AG09319 (cell line): ENCODE measurements at regions not wholly inside any gene's neighbourhood (a gene's known extent, or its start where the extent isn't known, plus 50 kb on each side); places are given as distances from the start of the nearest gene placed in this dataset.

Source experiments
- DNase-seq: peaks from one replicate; pipeline ENCODE4 v3.0.0-alpha.2; 2010; ENCODE audit warnings: low read depth; ENCODE audit errors: extremely low read depth
- TF ChIP-seq, protein P1 (sequence below): IDR thresholded peaks from 2 replicates; pipeline ENCODE4 v1.5.1; 2011; ENCODE audit warnings: low read depth, mild to moderate bottlenecking, inconsistent platforms, low read length, moderate library complexity

GRCh38 chr18:43507842-43508481 lies 230.7 kb upstream of the SYT4 start:
- DNase-seq = no peak

GRCh38 chr18:43514747-43515146 lies 237.5 kb upstream of the SYT4 start:
- TF ChIP-seq, protein P1, sequence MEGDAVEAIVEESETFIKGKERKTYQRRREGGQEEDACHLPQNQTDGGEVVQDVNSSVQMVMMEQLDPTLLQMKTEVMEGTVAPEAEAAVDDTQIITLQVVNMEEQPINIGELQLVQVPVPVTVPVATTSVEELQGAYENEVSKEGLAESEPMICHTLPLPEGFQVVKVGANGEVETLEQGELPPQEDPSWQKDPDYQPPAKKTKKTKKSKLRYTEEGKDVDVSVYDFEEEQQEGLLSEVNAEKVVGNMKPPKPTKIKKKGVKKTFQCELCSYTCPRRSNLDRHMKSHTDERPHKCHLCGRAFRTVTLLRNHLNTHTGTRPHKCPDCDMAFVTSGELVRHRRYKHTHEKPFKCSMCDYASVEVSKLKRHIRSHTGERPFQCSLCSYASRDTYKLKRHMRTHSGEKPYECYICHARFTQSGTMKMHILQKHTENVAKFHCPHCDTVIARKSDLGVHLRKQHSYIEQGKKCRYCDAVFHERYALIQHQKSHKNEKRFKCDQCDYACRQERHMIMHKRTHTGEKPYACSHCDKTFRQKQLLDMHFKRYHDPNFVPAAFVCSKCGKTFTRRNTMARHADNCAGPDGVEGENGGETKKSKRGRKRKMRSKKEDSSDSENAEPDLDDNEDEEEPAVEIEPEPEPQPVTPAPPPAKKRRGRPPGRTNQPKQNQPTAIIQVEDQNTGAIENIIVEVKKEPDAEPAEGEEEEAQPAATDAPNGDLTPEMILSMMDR = no peak
- no peak for DNase-seq

More at GRCh38 chr18:43507842-43508481, 230.7 kb upstream of the SYT4 start:
- TF ChIP-seq, protein P1 = no peak

GRCh38 chr18:43515481-43515880 lies 238.2 kb upstream of the SYT4 start:
- TF ChIP-seq, protein P1 = no peak
- no peak for DNase-seq

DNA sequence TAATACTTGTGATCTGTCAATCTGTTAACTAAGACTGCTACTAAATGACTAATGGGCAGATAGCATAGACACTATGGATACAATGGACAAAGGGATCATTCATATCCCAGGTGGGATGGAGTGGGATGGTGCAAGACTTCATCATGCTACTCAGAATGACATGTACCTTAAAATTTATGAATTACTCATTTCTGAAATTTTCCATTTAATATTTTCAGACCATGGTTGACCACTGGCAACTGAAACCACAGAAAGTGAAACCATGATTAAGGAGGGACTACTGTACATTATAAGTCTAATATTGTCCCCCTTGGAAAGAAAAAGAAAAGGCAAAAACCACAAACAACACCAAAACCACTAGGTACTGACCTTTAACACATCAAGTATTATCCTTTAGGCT lies 247.0 kb upstream of the SYT4 start:
- no peak for DNase-seq
- TF ChIP-seq, protein P1 = no peak

DNA sequence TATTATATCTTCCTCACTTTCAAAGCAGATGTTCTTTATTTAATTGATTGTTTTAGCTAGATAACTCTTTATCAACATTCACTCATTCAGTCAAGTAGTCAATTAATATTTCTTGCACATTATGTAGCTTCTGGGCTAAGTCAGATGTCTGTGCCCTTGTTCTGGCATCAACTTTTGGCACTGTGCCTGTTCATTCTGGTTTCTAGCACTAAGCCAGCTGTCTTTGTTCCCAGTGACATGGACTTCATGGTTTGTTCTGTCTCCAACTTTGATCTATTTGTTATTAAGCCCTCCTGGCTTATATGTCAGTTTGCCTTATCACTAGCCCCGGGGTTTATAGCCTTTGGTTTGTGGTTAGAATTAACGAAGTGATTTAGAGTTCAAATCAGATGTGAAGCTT lies 247.9 kb upstream of the SYT4 start:
- TF ChIP-seq, protein P1 = no peak
- no peak for DNase-seq

DNA sequence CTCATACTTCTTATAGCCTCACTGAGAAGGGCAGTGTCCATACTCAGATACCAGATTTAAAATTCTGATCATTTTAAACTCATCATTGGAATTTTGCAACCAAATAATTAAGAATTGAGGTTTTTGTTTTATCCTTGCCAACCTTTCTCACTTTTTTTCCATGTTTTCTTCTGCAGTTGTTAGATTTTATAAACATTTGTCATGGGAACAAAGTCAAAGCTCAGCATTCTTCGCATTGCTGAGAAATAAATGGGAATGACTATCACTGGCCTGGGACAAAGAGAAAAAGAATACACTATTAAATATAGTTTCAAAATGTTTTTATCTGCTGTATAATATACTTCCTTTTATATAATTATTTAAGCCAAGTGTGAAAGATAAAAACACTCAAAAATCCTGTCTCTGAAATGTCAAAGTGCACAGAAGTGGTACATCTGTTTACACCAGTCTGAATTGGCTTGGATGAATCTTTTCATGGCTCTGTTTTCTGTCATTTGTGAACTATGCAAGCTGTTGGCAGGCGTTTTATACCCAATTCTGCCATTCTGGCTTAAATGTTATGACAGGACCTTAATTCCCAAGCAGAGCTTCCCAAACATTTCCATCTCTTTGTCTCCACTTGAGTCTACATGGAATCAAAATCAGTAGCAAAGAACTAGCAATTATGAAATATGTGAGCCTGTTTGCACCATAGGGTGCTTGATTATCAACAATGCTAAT lies 249.3 kb upstream of the SYT4 start:
- TF ChIP-seq, protein P1 = no peak
- DNase-seq = no peak

DNA sequence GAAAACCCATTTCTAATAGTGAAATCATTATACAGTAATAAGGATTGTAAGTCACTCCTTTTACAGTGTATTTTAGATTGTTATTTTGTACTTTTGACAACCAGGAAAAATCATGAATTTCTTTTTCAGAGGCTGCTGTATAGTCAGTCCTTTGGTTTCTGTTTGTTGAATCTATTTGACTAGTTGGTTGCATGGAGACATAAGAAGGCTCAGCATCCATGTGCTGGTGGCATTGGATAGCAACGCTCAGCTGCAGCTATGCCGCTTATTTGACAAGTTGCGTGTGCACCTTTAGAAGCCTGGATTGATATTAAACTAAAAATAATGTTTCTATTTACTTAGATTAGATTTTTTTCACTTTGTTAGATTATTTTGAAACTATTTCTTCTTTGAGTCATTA lies 254.1 kb upstream of the SYT4 start:
- TF ChIP-seq, protein P1 = no peak
- DNase-seq = no peak
